ENCODE measurements at regions not wholly inside any gene's neighbourhood (a gene's known extent, or its start where the extent isn't known, plus 50 kb on each side); places are given as distances from the start of the nearest gene placed in this dataset.

GRCh38 chr2:36302911-36303310 lies 52.7 kb upstream of the CRIM1 start:
- no peaks in the 10 kb centered on the region for H3K9me3 ChIP-seq (ENCODE audit: control insufficient read depth in 4 of 4, low read length in 3 of 4)
- no peak overlapping the region for H3K9ac ChIP-seq (ENCODE audit: low read depth in 1 of 2, low read length in 2 of 2)
- H3K27ac ChIP-seq (ENCODE audit: low read depth in 1 of 2, low read length in 2 of 2) = no peak overlapping the region
- H3K4me3 ChIP-seq (ENCODE audit: low read depth in 1 of 3, low read length in 3 of 3) = no peak overlapping the region
- 86% methylated on average over 4 of the region's 4 CpGs for WGBS
- peaks cover 0 to 4% (median 0%) of the 10 kb centered on the region in 4 donors for H3K27me3 ChIP-seq (ENCODE audit: control insufficient read depth in 4 of 4, insufficient read depth in 4 of 4, low read length in 3 of 4)
- H3K4me1 ChIP-seq (ENCODE audit: control insufficient read depth in 4 of 4, insufficient read depth in 4 of 4, low read length in 3 of 4) = no peaks in the 10 kb centered on the region
- TF ChIP-seq EGR1 (IDR thresholded peaks at IDR 0.05; ENCODE audit: low read depth in 2 of 2) = no peak
- no peak for TF ChIP-seq HNF4G (IDR thresholded peaks at IDR 0.05)
- TF ChIP-seq TAF1 (conservative IDR thresholded peaks at IDR 0.05) = no peak
- no peak for TF ChIP-seq CTCF (IDR thresholded peaks at IDR 0.05; ENCODE audit: low read depth, low read length, missing input control)
- no peak for TF ChIP-seq FOXA2 (IDR thresholded peaks at IDR 0.05)
- TF ChIP-seq ATF3 (IDR thresholded peaks at IDR 0.05) = no peak
- TF ChIP-seq RXRA (IDR thresholded peaks at IDR 0.05) = no peak
- no peak for TF ChIP-seq MAX (IDR thresholded peaks at IDR 0.05)
- TF ChIP-seq RAD21 (IDR thresholded peaks at IDR 0.05) = no peak
- no peak for TF ChIP-seq FOXA1 (IDR thresholded peaks at IDR 0.05)
- no peak for TF ChIP-seq JUND (IDR thresholded peaks at IDR 0.05)
- TF ChIP-seq ZBTB33 (IDR thresholded peaks at IDR 0.05) = no peak
- TF ChIP-seq NR2F2 (IDR thresholded peaks at IDR 0.05) = no peak
- no peak for DNase-seq (ENCODE audit: low spot score)
- no peaks in the 10 kb centered on the region for H3K36me3 ChIP-seq (ENCODE audit: control insufficient read depth in 4 of 4, insufficient read depth in 3 of 4, low read depth in 1 of 4, low read length in 3 of 4)

- Histone ChIP-seq H3K9me3 (ENCODE audit: control insufficient read depth in 4 of 4, low read length in 3 of 4) (no peaks in the 10 kb centered on the region), H3K9ac (ENCODE audit: low read depth in 1 of 2, low read length in 2 of 2) (no peak overlapping the region), H3K4me1 (ENCODE audit: control insufficient read depth in 4 of 4, insufficient read depth in 4 of 4, low read length in 3 of 4) (no peaks in the 10 kb centered on the region), H3K4me3 (ENCODE audit: low read depth in 1 of 3, low read length in 3 of 3) (no peak overlapping the region), H3K36me3 (ENCODE audit: control insufficient read depth in 4 of 4, insufficient read depth in 3 of 4, low read depth in 1 of 4, low read length in 3 of 4) (no peaks in the 10 kb centered on the region), H3K27ac (ENCODE audit: low read depth in 1 of 2, low read length in 2 of 2) (no peak overlapping the region), H3K27me3 (ENCODE audit: control insufficient read depth in 4 of 4, insufficient read depth in 4 of 4, low read length in 3 of 4) (peaks cover 0 to 4% (median 0%) of the 10 kb centered on the region in 4 donors)
- WGBS = 80% methylated on average over 5 of the region's 5 CpGs
- TF ChIP-seq MAX (IDR thresholded peaks at IDR 0.05) (no peak), RXRA (IDR thresholded peaks at IDR 0.05) (no peak), SP1 (IDR thresholded peaks at IDR 0.05) (no peak), RAD21 (IDR thresholded peaks at IDR 0.05) (no peak)
- no peak for DNase-seq (ENCODE audit: low spot score)
Observed at GRCh38 chr2:36301843-36302242, 53.7 kb upstream of the CRIM1 start.

- no peaks in the 10 kb centered on the region for H3K36me3 ChIP-seq (ENCODE audit: control insufficient read depth in 4 of 4, insufficient read depth in 3 of 4, low read depth in 1 of 4, low read length in 3 of 4)
- 86% methylated on average over 5 of the region's 5 CpGs for WGBS
Observed at GRCh38 chr2:36300697-36301096, 54.9 kb upstream of the CRIM1 start.

More at GRCh38 chr2:36300697-36301096, 54.9 kb upstream of the CRIM1 start:
- Histone ChIP-seq H3K9me3 (ENCODE audit: control insufficient read depth in 4 of 4, low read length in 3 of 4) (no peaks in the 10 kb centered on the region), H3K9ac (ENCODE audit: low read depth in 1 of 2, low read length in 2 of 2) (no peak overlapping the region), H3K27ac (ENCODE audit: low read depth in 1 of 2, low read length in 2 of 2) (no peak overlapping the region), H3K27me3 (ENCODE audit: control insufficient read depth in 4 of 4, insufficient read depth in 4 of 4, low read length in 3 of 4) (peaks cover 0 to 2% (median 0%) of the 10 kb centered on the region in 4 donors), H3K4me1 (ENCODE audit: control insufficient read depth in 4 of 4, insufficient read depth in 4 of 4, low read length in 3 of 4) (no peaks in the 10 kb centered on the region), H3K4me3 (ENCODE audit: low read depth in 1 of 3, low read length in 3 of 3) (no peak overlapping the region)
- no peak for DNase-seq (ENCODE audit: low spot score)
- TF ChIP-seq ATF3 (IDR thresholded peaks at IDR 0.05) = no peak
- TF ChIP-seq GABPA (IDR thresholded peaks at IDR 0.05 in 1 of 2, conservative IDR thresholded peaks at IDR 0.05 in 1 of 2) = no peak
- no peak for TF ChIP-seq ZBTB33 (IDR thresholded peaks at IDR 0.05)
- TF ChIP-seq RAD21 (IDR thresholded peaks at IDR 0.05) = no peak
- no peak for TF ChIP-seq YY1 (IDR thresholded peaks at IDR 0.05)
